HCT116 (cell line): ENCODE measurements at regions not wholly inside any gene's neighbourhood (a gene's known extent, or its start where the extent isn't known, plus 50 kb on each side); places are given as distances from the start of the nearest gene placed in this dataset.

ENCODE experiments used
- CTCF ChIP-seq, 3 experiments: fragments of 200-600 bp in 1 of 3; sonication (generic) in 1 of 3; IDR thresholded peaks in 2 of 3; conservative IDR thresholded peaks in 1 of 3; 2 replicates each; pipeline ENCODE4 v1.5.1; 2012 to 2017; ENCODE audit warnings: low read depth in 2 of 3, low read length in 2 of 3, antibody characterized with exemption in 1 of 3, borderline replicate concordance in 1 of 3, control low read depth in 1 of 3, mild to moderate bottlenecking in 1 of 3, mixed read lengths in 1 of 3, mixed run types in 1 of 3, moderate library complexity in 1 of 3; ENCODE audit not compliant: insufficient read depth in 1 of 3
- EZH2phosphoT487 ChIP-seq: fragments of 200-600 bp; IDR thresholded peaks from 2 replicates; pipeline ENCODE4 v1.6.1; 2018; ENCODE audit warnings: antibody characterized with exemption, borderline replicate concordance
- JUND ChIP-seq: IDR thresholded peaks from 2 replicates; pipeline ENCODE4 v1.6.1; 2012
- POLR2AphosphoS5 ChIP-seq: IDR thresholded peaks from 2 replicates; pipeline ENCODE4 v1.6.1; 2011; ENCODE audit warnings: mild to moderate bottlenecking, low read depth, low read length, moderate library complexity
- ZNF274 ChIP-seq: fragments of 200-500 bp; sonication (Bioruptor generic); IDR thresholded peaks from 2 replicates; pipeline ENCODE4 v1.6.1; 2014; ENCODE audit warnings: mild to moderate bottlenecking, low read depth, low read length, inconsistent platforms
- TF ChIP-seq, protein P1 (sequence below): IDR thresholded peaks from 2 replicates; pipeline ENCODE4 v1.6.1; 2011; ENCODE audit warnings: mild to moderate bottlenecking, low read length, moderate library complexity; ENCODE audit not compliant: insufficient replicate concordance; ENCODE audit errors: extremely low read depth

GRCh38 chr7:136230210-136230609, 253.1 kb upstream of the MTPN start:
- TF ChIP-seq JUND (no peak), CTCF (IDR thresholded peaks at IDR 0.05 in 2 of 3, conservative IDR thresholded peaks at IDR 0.05 in 1 of 3; ENCODE audit: borderline replicate concordance in 1 of 3, insufficient read depth in 1 of 3, low read depth in 2 of 3, low read length in 2 of 3) (no peak), ZNF274 (no peak), POLR2AphosphoS5 (no peak), EZH2phosphoT487 (no peak)
- TF ChIP-seq, protein P1, sequence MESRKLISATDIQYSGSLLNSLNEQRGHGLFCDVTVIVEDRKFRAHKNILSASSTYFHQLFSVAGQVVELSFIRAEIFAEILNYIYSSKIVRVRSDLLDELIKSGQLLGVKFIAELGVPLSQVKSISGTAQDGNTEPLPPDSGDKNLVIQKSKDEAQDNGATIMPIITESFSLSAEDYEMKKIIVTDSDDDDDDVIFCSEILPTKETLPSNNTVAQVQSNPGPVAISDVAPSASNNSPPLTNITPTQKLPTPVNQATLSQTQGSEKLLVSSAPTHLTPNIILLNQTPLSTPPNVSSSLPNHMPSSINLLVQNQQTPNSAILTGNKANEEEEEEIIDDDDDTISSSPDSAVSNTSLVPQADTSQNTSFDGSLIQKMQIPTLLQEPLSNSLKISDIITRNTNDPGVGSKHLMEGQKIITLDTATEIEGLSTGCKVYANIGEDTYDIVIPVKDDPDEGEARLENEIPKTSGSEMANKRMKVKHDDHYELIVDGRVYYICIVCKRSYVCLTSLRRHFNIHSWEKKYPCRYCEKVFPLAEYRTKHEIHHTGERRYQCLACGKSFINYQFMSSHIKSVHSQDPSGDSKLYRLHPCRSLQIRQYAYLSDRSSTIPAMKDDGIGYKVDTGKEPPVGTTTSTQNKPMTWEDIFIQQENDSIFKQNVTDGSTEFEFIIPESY: no peak
